ENCODE measurements at regions not wholly inside any gene's neighbourhood (a gene's known extent, or its start where the extent isn't known, plus 50 kb on each side); places are given as distances from the start of the nearest gene placed in this dataset.

GRCh38 chr16:11471548-11471947, 115.2 kb downstream of the LITAF start:
- dilution Hi-C loops (cut with MboI; ENCODE audit: extremely low pct_ligation_motif_present, low sequenced_read_pairs): no loop called here
- no peak for TF ChIP-seq CTCF (IDR thresholded peaks at IDR 0.05; ENCODE audit: extremely low read depth in 1 of 2, insufficient read depth in 1 of 2, low read depth in 1 of 2, low read length in 2 of 2)
- no peak for TF ChIP-seq POLR2AphosphoS5 (IDR thresholded peaks at IDR 0.05; ENCODE audit: insufficient read depth, low read depth, low read length)
- no peak for TF ChIP-seq POLR2A (IDR thresholded peaks at IDR 0.05; ENCODE audit: low read depth, low read length)
- TF ChIP-seq MYC (IDR thresholded peaks at IDR 0.05; ENCODE audit: low read depth, low read length): no peak
- TF ChIP-seq GATA2 (IDR thresholded peaks at IDR 0.05; ENCODE audit: insufficient read depth, insufficient read length, low read depth, low read length): no peak
- CTCF ChIA-PET: no interaction called here

GRCh38 chr16:11472410-11472809, 114.3 kb downstream of the LITAF start:
- no peak for DNase-seq (ENCODE audit: low read depth, low spot score)
- ChIA-PET CTCF (interaction anchor here (2.0 kb wide), 1 partner anchor 25 kb away, joined by 5 read pairs; no protein-coding TSS in a partner anchor), POLR2A (no interaction called here)

More at GRCh38 chr16:11471548-11471947, 115.2 kb downstream of the LITAF start:
- POLR2A ChIA-PET: no interaction called here
- no TSS peak for BruUV-seq (replicated peaks)
- Histone ChIP-seq H2AFZ (ENCODE audit: low read depth, low read length) (no peak overlapping the region), H3K79me2 (ENCODE audit: control insufficient read depth, insufficient read depth, low read length) (no peaks in the 10 kb centered on the region), H3K9me1 (replicated peaks; ENCODE audit: control insufficient read depth, extremely low read depth, insufficient read depth, low read length) (no peaks in the 10 kb centered on the region), H4K20me1 (replicated peaks; ENCODE audit: control insufficient read depth, extremely low read depth, insufficient read depth, low read length) (no peaks in the 10 kb centered on the region), H3K4me1 (ENCODE audit: control insufficient read depth, extremely low read depth, insufficient read depth, low read length) (no peaks in the 10 kb centered on the region), H3K9ac (replicated peaks; ENCODE audit: extremely low read depth, insufficient read depth, low read length) (no peak overlapping the region), H3K27me3 (ENCODE audit: control insufficient read depth in 2 of 2, insufficient read depth in 2 of 2, low read length in 2 of 2) (no peaks in the 10 kb centered on the region), H3K9me3 (replicated peaks; ENCODE audit: control insufficient read depth, insufficient read depth, low read length) (no peaks in the 10 kb centered on the region), H3K27ac (ENCODE audit: insufficient read depth, low read depth, low read length) (no peak overlapping the region), H3K4me2 (ENCODE audit: insufficient read depth, low read length) (no peak overlapping the region), H3K4me3 (replicated peaks in 1 of 3; ENCODE audit: insufficient read depth in 1 of 3, low read depth in 1 of 3, low read length in 3 of 3) (no peak overlapping the region), H3K36me3 (ENCODE audit: control insufficient read depth in 2 of 2, extremely low read depth in 1 of 2, insufficient read depth in 2 of 2, low read length in 2 of 2) (no peaks in the 10 kb centered on the region)
- intact Hi-C loops (cut with micrococcal nuclease): no loop called here
- DNase-seq (ENCODE audit: low read depth, low spot score): no peak
- no peak for FAIRE-seq

More at GRCh38 chr16:11472410-11472809, 114.3 kb downstream of the LITAF start:
- no peaks in the 10 kb centered on the region for H3K9me1 ChIP-seq (replicated peaks; ENCODE audit: control insufficient read depth, extremely low read depth, insufficient read depth, low read length)
- no peaks in the 10 kb centered on the region for H4K20me1 ChIP-seq (replicated peaks; ENCODE audit: control insufficient read depth, extremely low read depth, insufficient read depth, low read length)
- no peaks in the 10 kb centered on the region for H3K27me3 ChIP-seq (ENCODE audit: control insufficient read depth in 2 of 2, insufficient read depth in 2 of 2, low read length in 2 of 2)
- H3K4me1 ChIP-seq (ENCODE audit: control insufficient read depth, extremely low read depth, insufficient read depth, low read length): no peaks in the 10 kb centered on the region
- no TSS peak for BruUV-seq (replicated peaks)
- no peak for FAIRE-seq
- no peak overlapping the region for H3K9ac ChIP-seq (replicated peaks; ENCODE audit: extremely low read depth, insufficient read depth, low read length)
- no peaks in the 10 kb centered on the region for H3K9me3 ChIP-seq (replicated peaks; ENCODE audit: control insufficient read depth, insufficient read depth, low read length)
- no peaks in the 10 kb centered on the region for H3K79me2 ChIP-seq (ENCODE audit: control insufficient read depth, insufficient read depth, low read length)
- no peak overlapping the region for H3K27ac ChIP-seq (ENCODE audit: insufficient read depth, low read depth, low read length)
- dilution Hi-C loops (cut with MboI; ENCODE audit: extremely low pct_ligation_motif_present, low sequenced_read_pairs) (no loop called here), intact Hi-C loops (cut with micrococcal nuclease) (no loop called here)
- no peak overlapping the region for H3K4me3 ChIP-seq (replicated peaks in 1 of 3; ENCODE audit: insufficient read depth in 1 of 3, low read depth in 1 of 3, low read length in 3 of 3)
- TF ChIP-seq JUN (IDR thresholded peaks at IDR 0.05; ENCODE audit: borderline replicate concordance, insufficient read depth, insufficient read length, low read depth) (no peak), MYC (IDR thresholded peaks at IDR 0.05; ENCODE audit: low read depth, low read length) (no peak), CTCF (IDR thresholded peaks at IDR 0.05; ENCODE audit: extremely low read depth in 1 of 2, insufficient read depth in 1 of 2, low read depth in 1 of 2, low read length in 2 of 2) (no peak), GATA2 (IDR thresholded peaks at IDR 0.05; ENCODE audit: insufficient read depth, insufficient read length, low read depth, low read length) (no peak), MAX (IDR thresholded peaks at IDR 0.05; ENCODE audit: insufficient read depth, insufficient read length) (no peak), POLR2AphosphoS5 (IDR thresholded peaks at IDR 0.05; ENCODE audit: insufficient read depth, low read depth, low read length) (no peak), FOS (IDR thresholded peaks at IDR 0.05; ENCODE audit: borderline replicate concordance, insufficient read depth, low read length) (no peak), EZH2 (IDR thresholded peaks at IDR 0.05; ENCODE audit: borderline replicate concordance, low read depth, low read length, severe bottlenecking) (no peak), POLR2A (IDR thresholded peaks at IDR 0.05; ENCODE audit: low read depth, low read length) (no peak)
- no peak overlapping the region for H3K4me2 ChIP-seq (ENCODE audit: insufficient read depth, low read length)
- H3K36me3 ChIP-seq (ENCODE audit: control insufficient read depth in 2 of 2, extremely low read depth in 1 of 2, insufficient read depth in 2 of 2, low read length in 2 of 2): no peaks in the 10 kb centered on the region
- no peak overlapping the region for H2AFZ ChIP-seq (ENCODE audit: low read depth, low read length)
